ENCODE measurements at regions not wholly inside any gene's neighbourhood (a gene's known extent, or its start where the extent isn't known, plus 50 kb on each side); places are given as distances from the start of the nearest gene placed in this dataset.

- no peak for TF ChIP-seq CTCF (IDR thresholded peaks at IDR 0.05; ENCODE audit: insufficient read depth, low read length)
- H3K4me3 ChIP-seq (ENCODE audit: low read depth, low read length) = no peak overlapping the region
Measured at GRCh38 chr18:30566877-30567276, 475.7 kb downstream of the DSC3 start.

DNA sequence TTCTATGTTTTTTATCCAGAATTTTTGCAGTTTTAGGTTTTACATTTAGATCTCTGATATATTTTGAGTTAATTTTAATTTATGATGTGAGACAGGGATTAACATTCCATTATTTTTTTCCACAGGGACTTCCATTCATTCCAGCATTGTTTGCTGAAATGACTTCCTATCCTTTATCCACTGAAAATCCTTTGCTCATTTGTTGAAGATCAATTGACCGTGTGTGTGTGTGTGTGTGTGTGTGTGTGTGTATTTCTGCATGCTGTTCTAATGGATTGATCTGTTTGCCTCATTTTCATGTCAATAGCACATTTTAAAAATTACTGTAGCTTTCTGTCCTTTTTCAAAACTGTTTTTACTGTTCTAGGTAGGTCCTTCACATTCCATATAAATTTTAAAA is 480.3 kb downstream of the DSC3 start:
- no peak for TF ChIP-seq CTCF (IDR thresholded peaks at IDR 0.05; ENCODE audit: insufficient read depth, low read length)
- no peak for DNase-seq (ENCODE audit: low read depth)
- no peak overlapping the region for H3K4me3 ChIP-seq (ENCODE audit: low read depth, low read length)

More at GRCh38 chr18:30566877-30567276, 475.7 kb downstream of the DSC3 start:
- no peak for DNase-seq (ENCODE audit: low read depth)

DNA sequence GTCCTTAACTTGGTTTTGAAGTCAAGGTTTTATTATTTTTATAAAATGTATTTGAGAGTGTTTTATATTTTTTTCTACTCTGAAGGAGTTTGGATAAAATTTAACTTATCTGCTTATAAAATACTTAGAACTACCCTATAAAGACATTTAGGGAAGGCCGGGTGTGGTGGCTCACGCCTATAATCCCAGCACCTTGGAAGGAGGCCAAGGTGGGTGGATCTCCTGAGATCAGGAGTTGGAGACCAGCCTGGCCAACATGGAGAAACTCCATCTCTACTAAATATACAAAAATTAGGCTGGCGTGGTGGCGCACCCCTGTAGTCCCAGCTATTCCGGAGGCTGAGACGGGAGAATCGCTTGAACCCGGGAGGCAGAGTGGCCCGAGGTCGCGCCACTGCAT is 486.4 kb downstream of the DSC3 start:
- no peak overlapping the region for H3K4me3 ChIP-seq (ENCODE audit: low read depth, low read length)
- no peak for TF ChIP-seq CTCF (IDR thresholded peaks at IDR 0.05; ENCODE audit: insufficient read depth, low read length)
- DNase-seq (ENCODE audit: low read depth) = no peak

DNA sequence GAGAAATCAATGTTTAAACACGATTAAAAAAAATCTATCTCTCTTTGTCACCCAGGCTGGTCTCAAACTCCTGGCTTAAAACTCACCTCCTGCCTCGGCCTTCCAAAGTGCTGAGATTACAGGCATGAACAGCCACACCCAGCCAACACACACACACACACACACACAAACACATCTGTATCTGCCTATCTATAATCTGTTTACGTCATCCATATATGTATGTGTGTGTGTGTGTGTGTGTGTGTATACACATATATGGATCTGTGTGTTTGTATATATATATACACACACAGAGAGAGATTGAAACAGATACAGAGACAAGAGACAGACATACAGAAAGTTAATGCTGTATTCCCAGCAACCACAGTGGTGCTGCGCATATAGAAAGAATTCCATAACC is 497.1 kb downstream of the DSC3 start:
- H3K4me3 ChIP-seq (ENCODE audit: low read depth, low read length) = no peak overlapping the region
- no peak for TF ChIP-seq CTCF (IDR thresholded peaks at IDR 0.05; ENCODE audit: insufficient read depth, low read length)
- no peak for DNase-seq (ENCODE audit: low read depth)

GRCh38 chr18:30544141-30544540 is 498.4 kb downstream of the DSC3 start:
- H3K4me3 ChIP-seq (ENCODE audit: low read depth, low read length) = no peak overlapping the region
- no peak for TF ChIP-seq CTCF (IDR thresholded peaks at IDR 0.05; ENCODE audit: insufficient read depth, low read length)
- no peak for DNase-seq (ENCODE audit: low read depth)

DNA sequence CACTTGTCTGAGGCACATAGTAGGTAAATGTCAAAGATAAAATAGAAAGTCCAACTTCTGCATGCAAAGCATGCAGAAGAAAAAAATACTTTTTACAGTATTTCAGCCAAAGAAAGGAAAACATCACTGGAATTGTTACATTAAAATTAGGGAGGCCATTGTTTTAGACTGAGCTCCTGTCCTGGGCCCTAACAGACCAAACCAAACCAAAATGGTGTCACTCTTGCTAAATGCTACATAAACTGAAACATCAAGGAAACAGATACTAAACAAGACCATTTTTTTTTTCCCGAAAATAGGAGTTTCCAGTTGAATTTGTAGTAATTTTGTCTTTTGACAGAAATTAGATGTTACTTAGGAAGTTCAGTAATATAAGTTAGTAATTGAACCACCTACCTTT is 508.8 kb downstream of the DSC3 start:
- no peak for DNase-seq (ENCODE audit: low read depth)
- TF ChIP-seq CTCF (IDR thresholded peaks at IDR 0.05; ENCODE audit: insufficient read depth, low read length) = no peak
- no peak overlapping the region for H3K4me3 ChIP-seq (ENCODE audit: low read depth, low read length)

- H3K4me3 ChIP-seq (ENCODE audit: low read depth, low read length) = no peak overlapping the region
- DNase-seq (ENCODE audit: low read depth) = no peak
- TF ChIP-seq CTCF (IDR thresholded peaks at IDR 0.05; ENCODE audit: insufficient read depth, low read length) = no peak
Measured at GRCh38 chr18:30527917-30528316, 514.6 kb downstream of the DSC3 start.
